CD4-positive, alpha-beta T cell treated with Interferon alpha-2 for 1 hour (primary cell): ENCODE measurements at regions not wholly inside any gene's neighbourhood (a gene's known extent, or its start where the extent isn't known, plus 50 kb on each side); places are given as distances from the start of the nearest gene placed in this dataset.
"Not testable (repeated sequence)": the region's sequence is repeated elsewhere in the genome, so short reads cannot be mapped to it uniquely, and the experiment has no call there.

Experiments
- DNase-seq, 2 donors: peaks; one replicate each; pipeline ENCODE4 v3.0.0-alpha.2; 2020 to 2022

DNA sequence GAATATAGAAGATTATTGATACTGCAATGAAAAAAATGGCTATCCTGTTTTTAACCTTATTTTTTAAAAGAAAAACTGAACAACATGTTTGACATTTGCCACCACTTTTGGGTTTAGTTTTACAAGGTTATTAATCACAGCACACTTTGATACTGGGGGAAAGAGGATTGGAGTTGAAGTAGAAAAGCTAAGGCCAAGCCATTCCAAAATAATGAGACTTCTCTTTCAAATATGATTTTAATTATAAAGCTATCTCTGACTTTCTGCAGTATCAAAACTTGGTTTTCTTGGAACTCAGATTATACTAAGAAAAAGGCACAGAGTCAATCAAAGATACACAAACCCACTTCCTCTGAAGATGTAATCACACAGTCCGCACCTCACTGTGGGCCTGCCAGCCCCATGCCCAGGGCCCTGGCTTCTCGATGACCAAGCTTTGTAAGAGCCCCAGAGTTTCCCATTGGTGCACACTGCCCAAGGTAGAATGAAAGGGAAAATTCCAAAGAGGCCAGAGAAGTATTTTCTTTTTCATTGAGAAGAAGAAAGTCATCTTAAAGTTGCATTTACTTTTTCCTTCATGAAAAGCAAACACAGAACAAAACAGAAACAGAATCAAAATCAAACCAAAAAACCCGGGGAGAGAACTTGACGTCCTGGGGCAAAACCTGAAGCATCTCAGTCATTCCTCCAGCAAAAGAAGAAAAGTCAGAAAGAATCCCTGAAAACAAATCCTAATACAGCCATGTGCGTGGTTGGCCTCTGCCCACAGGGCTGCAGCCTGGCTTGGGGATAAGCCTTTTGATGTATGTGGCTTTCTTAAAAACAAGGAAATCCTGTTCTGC is 187.7 kb upstream of the KLF6 start:
- peak; percentile 28 to 70 for DNase-seq

DNA sequence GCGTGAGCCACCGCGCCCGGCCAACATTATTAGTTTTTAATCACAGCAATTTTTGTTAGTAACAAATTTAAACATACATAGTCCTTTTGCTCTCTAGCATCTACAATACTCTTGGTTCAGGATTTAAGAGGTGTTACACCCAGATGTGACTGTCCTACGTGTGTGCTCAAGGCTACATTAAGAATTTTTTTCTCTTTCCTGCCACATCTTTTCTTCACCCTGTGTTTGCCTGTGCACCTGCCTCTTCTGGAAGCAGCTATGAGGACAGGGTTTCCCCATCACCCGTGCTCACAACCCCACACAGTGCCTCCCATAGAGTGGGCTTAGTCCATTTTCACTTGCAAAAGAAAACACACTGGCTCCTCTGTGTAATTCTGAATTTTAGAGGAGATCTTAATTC is 186.7 kb upstream of the KLF6 start:
- DNase-seq, result peak in 1 of 2 donors; percentile 42

DNA sequence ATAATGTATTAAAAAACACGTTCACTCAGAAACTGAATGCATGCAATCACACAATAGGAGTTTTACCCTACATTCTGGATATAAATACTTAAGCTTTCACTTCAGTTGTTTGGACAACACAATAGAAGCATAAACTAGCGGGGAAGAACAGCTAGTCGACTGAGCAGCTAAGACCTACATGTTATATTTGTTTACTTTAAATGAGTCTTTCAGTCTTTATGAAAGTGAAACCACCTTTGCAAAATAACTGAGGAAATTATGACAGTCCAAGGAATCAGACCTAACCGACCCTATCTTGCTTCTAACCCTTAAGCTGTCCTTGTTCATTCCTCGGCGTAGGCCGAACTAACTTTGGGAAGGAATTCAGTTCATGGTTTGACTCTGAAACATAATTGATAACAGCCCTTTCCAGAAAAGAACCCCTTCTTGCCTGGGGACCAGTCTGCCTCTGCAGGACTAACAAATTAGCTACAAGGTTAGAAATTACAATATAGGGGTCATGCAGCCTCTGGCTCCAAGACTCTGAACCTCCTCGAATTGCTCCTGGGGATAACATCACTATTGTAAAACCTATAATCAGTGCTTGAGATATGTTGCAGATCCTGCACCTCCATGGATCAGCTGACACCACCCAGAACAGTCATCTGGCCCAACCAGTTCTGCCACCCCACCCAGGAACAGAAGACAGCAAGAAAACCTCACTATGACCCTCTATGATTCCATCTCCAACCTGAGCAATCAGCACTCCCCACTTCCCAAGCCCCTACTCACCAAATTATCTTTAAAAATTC is 185.1 kb upstream of the KLF6 start:
- peak in 1 of 2 donors; percentile 38 for DNase-seq

- DNase-seq, result no peak
Observed at GRCh38 chr10:3968727-3969126, 183.7 kb upstream of the KLF6 start.

DNA sequence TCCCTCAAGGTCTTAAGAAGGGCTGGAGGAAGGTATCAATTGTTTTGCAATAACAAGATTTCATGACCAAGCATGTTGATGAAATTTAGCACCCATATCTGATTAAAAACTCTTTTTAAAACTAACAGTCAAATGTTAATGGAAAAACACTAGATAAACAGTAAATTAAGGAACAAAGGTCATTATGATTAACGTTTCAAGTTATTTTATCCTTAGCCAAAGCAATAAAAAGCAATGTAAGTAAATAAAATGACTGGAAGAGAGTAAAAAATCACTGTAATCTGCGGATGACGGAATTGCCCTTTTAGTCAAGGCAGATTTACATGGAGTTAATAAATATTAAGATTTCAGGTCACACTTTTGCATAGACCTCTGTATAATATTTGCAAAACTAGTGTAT is 179.5 kb upstream of the KLF6 start:
- no peak for DNase-seq

DNA sequence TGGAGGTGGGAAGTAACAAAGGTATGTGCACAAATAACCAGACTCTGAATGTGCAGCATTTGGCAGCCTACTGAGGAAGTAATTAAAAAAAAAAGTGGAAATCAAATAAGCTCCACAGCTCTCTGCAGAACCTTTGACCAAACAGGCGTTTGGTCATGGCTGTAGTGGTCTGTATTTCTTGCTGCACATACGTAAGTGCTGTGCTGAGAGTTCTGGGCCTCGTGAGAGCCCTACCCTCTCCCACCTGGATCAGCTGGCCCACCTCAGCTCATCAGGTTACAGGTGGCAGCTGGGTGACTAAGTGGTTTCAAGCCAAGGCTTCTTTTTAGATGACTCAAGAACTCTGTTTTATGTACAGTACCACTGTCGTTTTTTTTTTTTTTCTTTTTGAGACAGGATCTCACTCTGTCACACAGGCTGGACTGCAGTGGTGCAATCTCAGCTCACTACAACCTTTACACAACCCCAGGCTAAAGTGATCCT is 178.2 kb upstream of the KLF6 start:
- DNase-seq, result no peak

DNA sequence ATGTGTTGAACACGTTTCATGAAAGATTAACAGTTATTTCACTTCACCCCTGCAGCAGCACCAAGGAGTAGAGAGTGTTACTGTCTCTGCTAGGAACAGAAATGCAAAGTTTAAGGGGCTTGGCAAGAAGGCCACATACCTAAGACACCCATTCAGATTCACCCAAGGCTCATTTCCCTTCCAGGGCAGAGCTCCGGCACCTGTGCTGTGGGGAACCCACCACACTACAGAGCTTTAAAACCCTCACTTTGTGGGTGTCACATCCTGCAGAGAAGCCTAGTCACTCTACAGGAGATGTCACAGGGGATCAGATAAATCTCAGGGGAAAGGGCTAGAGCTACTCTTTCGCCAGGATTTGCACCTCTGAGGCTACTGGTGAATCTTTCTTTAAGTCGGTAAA is 176.1 kb upstream of the KLF6 start:
- DNase-seq, result peak; percentile 47 to 74

- DNase-seq, result no peak
Observed at GRCh38 chr10:3960496-3960895, 175.5 kb upstream of the KLF6 start.

DNA sequence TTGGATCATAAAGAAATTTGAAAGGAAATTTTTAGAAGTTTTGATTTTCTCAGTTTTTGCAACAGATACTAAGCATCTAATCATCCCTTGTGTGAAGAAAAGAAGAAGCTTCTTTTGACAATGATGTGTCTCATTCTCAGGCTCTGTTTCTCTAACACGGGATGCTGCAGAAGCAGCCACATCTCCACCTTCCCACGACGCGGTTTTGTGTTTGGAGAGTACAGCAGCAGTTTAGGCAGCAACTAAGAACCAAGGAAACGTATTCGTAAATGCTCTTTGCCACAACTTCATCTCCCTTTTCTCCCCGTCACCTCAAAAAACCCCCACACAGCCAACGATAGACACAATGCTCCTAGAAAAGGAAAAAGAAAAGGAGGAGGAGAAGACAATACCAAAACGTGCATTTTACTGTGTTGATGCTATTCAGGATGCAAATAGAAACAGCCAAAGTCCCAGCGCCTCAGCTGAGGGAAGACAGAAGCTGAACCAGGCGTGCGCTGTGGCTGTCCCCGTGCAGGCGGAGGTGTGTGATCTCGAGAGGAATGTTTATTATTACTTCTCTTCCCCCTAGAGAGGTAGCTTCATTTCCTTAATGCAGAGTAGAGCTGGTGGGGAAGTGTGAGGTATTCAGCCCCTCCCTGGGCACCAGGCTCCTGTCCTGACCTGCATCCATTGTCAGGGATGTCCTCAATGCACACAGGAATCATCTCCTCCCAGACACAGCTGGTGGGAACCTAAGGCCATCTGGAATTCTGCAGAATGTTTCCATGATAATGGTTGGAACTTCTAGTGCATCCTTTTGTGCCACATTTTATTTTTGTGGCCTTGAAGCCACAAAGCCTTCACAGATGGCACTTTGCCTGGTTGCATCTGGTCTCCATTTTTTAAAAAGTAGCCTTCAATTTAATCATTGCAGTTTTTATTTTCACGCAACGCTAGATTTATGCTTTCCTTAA is 174.6 kb upstream of the KLF6 start:
- no peak for DNase-seq

DNA sequence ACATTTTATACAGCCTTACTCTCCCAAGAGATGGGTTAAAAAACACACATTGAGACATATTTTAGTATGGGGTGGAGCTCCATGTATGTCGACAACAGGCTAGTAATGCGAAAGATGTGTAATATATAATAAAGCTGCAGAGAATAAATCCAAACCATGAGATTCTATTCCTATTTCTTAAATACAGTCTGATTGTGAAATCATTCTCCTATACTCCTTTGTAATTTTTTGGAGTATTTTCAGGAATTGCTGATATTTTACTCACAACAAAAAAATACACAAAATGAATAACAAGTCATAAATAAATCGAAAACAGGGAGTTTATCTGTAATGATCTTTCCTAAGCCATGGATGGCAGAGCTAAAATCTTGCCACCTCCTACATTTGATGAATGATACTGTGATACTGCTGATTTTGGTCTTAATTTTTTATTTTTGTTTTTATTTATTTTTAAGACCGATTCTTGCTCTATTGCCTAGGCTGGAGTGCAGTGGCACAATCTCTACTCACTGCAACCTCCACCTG is 173.5 kb upstream of the KLF6 start:
- DNase-seq, result no peak

DNA sequence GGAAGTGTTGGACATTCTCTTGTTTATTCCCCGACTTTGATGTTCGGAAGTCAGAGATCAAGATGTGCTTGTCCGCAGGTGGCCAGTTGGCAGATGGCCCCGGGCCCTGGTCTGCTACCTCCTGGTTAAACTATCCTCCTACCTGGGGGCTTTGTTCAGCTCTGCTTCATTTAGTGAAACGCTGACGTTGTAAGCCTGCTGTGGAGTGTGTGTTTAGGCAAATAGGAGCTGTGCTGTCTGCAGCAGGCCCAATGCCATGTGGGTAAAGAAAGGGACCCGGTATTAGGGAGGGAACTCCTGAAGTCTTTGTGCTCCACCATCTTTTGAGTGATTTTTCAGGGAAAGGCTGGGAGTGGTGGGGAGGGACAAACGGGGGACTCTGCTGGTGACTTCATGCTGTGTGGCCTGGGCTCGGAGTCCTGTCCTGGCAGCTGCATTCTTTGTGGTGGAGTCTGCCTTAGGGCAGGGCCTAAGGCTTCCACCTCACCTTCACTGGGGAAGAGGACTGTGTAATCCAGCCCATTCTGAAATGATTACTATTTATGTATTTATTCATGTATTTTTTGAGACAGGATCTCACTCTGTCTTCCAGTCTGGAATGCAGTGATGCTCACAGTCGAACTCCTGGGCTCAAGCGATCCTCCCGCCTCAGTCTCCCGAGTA is 171.1 kb upstream of the KLF6 start:
- DNase-seq, result no peak

DNA sequence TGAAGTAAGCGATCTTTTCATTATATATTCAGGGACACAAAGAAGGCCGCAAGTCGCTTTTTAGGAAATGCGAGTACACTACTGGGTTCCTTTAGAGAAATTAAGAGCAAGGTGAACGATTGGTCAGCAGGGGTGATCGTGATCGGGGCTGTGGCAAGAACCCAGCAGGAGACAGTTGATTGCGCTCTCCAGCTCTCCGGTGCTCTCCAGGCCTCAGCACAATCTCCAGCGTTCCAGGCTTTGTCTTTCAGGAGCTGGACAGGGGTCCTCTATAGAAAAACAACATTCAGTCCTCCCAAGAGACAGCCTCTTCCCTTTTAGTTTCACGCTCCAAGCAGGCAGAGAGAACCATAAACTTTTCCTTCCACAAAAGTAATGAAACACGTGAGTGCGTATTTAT is 170.5 kb upstream of the KLF6 start:
- DNase-seq, result no peak

DNA sequence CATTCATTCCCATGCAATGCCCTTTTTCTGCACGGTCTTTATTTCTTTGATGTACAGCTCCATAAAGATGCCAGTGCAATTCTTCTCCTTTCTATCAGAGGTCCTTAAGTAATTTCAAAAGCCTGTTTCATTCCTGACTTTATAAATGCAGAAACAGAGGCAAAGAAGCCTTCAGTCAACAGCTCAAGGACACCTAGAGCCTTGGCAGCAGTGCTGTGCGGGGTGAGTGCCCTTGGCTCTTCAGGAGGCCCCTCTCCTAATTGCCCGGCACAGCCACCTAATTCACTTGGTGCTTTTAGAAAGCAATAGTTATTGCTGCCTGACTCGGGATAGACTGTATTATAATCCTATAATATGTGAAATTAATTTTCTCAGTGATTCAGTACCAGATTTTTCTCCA is 169.6 kb upstream of the KLF6 start:
- DNase-seq, result no peak

- DNase-seq, result not testable (repeated sequence)
Observed at GRCh38 chr10:3954007-3954406, 169.0 kb upstream of the KLF6 start.

- DNase-seq, result no peak
Observed at GRCh38 chr10:3951993-3952392, 167.0 kb upstream of the KLF6 start.

DNA sequence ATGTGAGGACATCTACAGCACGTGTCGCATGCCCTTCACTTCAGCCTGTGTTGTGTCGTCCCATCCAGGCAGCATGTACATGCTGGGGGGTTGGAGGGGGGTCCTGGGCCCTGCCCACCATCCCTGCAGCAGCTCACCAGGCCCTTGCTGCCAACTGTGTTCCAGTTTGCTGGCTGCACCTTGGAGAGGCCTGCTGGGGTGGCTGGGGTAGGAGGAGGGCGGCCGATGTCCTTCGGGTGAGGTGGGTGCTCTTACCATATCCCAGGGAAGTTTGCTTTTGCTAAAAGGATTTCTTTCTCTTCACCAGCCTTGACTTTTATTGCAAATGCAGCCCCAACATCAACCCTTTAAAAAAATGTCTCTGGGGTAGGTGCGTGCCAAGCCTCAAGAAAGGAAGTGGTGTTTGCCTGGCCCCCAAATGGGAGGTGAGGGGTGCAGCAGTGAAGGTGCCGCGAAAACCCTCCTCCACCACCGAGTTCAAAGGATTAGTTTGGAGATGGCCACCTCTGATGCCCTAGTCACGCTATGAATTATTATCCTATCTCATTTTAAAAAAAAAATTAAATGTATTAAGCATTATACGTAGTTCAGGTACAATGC is 165.8 kb upstream of the KLF6 start:
- DNase-seq, result peak; percentile 37 to 70

DNA sequence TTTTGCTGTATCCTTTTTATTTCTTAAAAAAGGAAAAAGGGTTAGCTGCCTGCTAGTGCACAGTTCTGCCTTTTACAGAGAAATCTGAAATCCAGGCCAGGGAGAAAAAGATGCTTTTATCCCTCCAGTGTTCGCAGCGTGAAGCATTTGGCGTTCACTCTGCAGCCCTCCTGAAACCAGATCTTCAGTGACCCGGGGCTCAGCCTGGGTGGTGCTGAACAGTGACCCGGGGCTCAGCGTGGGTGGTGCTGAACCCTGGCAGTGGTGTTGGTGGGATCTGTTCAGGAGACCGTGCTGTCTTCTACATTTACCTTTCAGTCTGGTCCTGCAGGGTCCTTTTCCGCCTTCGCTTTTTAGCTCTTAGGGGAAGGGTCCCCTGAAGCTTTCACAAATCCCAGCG is 164.7 kb upstream of the KLF6 start:
- no peak for DNase-seq

DNA sequence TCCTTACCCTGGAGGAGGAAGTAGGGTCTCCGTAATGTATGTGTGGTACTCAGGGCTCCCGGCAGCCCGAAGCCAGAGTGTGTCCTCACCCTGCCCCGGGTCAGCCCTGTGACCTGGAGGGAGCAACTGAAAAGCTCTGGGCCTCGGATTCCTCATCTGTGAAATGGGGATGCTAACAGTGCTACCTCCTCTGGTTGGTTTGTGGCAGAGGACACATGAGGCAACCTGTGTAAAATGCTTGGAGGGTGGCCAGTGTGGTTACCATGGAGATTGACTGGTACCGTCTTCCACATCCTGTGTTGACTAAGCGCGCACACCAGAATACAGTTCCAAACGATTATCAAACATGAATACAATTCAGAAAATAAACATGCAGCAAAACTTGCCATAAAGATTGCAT is 163.8 kb upstream of the KLF6 start:
- DNase-seq, result peak; percentile 82 to 89

DNA sequence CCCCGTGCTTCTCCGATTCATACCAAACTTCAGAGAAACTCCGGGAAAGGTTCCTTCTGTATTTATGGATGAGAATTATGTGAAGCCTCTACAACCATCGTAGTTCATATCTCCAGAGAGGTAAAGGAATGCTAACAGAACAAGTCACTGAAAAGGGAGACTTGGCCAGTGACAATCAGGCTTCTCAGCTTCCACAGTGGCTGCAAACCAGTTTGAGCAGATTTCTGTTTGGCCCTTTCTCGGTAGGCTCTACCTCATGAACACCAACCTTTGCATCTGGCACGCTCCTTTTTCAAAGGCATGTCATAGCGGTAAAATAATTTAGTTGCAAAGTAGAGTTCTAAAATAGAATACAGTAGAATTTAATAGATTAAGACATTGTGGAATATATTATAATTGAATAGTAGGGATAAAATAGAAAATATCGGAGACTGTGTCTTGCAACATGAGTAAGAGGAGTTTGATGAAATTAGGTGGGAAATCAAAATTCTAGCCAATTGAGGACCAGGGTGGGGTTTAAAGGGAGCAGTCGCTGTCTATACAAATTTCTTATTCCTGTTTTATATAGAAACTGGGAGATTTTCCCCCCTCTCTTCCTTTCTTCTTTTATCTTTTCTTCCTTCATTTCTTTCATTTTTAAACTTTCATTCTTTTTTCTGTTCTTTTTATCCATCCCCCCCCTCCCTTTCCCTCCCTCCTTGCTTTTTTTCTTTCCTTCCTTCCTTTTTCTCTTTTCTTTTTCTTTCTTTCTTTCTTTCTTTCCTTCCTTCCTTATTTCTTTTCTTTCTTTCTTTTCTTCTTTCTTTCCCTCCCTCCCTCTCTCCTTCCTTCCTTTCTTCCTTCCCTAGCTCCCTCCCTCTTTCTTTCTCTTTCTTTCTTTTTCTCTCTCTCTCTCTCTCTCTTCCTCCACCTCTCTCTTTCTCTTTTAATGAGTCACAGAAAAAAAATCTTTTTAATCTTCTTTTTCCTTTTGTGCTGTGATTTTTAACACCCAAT is 161.5 kb upstream of the KLF6 start:
- peak in 1 of 2 donors; percentile 30 for DNase-seq

DNA sequence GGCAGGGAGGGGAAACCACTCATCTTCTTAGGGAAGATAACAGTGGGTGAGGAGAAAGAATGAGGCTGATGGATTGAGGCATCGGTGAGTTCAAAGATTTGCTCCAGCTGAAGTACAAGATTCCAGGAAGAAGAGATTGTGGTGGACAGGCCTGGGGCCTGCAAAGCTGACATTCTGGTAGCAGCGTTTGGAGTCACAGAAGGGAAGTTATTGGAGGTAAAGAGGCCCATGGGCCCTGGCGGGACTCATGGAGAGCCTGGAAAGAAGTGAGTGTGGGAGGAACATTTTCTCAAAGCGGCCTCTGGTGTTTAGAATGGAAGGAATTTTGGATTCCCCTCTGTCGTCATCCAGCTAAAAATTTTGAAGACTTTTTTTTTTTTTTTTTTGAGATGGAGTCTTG is 160.0 kb upstream of the KLF6 start:
- no peak for DNase-seq
